GM12891 (cell line): ENCODE measurements at regions not wholly inside any gene's neighbourhood (a gene's known extent, or its start where the extent isn't known, plus 50 kb on each side); places are given as distances from the start of the nearest gene placed in this dataset.

ENCODE experiments used
- PAX5 ChIP-seq: IDR thresholded peaks from 2 replicates; pipeline ENCODE4 v1.6.1; 2011; ENCODE audit warnings: low read length, moderate library complexity, mild to moderate bottlenecking; ENCODE audit not compliant: insufficient read depth, severe bottlenecking
- POLR2A ChIP-seq: IDR thresholded peaks from 2 replicates; pipeline ENCODE4 v1.6.1; 2011; ENCODE audit warnings: low read depth, low read length, control low read depth
- POLR2AphosphoS5 ChIP-seq: IDR thresholded peaks from 2 replicates; pipeline ENCODE4 v1.6.1; 2011; ENCODE audit warnings: low read depth, low read length, control low read depth
- SPI1 ChIP-seq: IDR thresholded peaks from 2 replicates; pipeline ENCODE4 v1.6.1; 2011; ENCODE audit warnings: low read depth, low read length, control low read depth
- TAF1 ChIP-seq: IDR thresholded peaks from 2 replicates; pipeline ENCODE4 v1.6.1; 2011; ENCODE audit warnings: low read depth, low read length, control low read depth

GRCh38 chr2:67006373-67006960 lies 390.7 kb upstream of the ETAA1 start:
- TF ChIP-seq POLR2A (no peak), POLR2AphosphoS5 (no peak), SPI1 (no peak), TAF1 (no peak), PAX5 (no peak)
